CD14-positive monocyte (primary cell): ENCODE measurements at regions not wholly inside any gene's neighbourhood (a gene's known extent, or its start where the extent isn't known, plus 50 kb on each side); places are given as distances from the start of the nearest gene placed in this dataset.

ENCODE experiments used
- DNase-seq, 3 donors: peaks; one replicate each; pipeline ENCODE4 v3.0.0-alpha.2; 2011 to 2022
- H2AFZ ChIP-seq: 2 replicates; pipeline ENCODE4 v1.6.0; 2012; ENCODE audit warnings: mild to moderate bottlenecking, low read depth, low read length, inconsistent platforms; ENCODE audit not compliant: insufficient read depth, poor library complexity, severe bottlenecking
- H3K27ac ChIP-seq, 2 donors: 1 replicate in 1 of 2; 2 replicates in 1 of 2; pipeline ENCODE4 v1.5.1; 2012 to 2013; ENCODE audit warnings: low read length in 2 of 2, control low read depth in 1 of 2, inconsistent platforms in 1 of 2, low read depth in 1 of 2, mild to moderate bottlenecking in 1 of 2
- H3K27me3 ChIP-seq, 2 donors: one replicate each; pipeline versions ENCODE4 v1.6.0 to v1.6.1; 2011 to 2013; ENCODE audit warnings: low read length in 2 of 2; ENCODE audit not compliant: control insufficient read depth in 2 of 2, insufficient read depth in 2 of 2
- H3K36me3 ChIP-seq, 2 donors: replicated peaks in 1 of 2; 1 replicate in 1 of 2; 2 replicates in 1 of 2; pipeline versions ENCODE4 v1.5.1 to v1.6.1; 2012 to 2013; ENCODE audit warnings: low read length in 2 of 2, control low read depth in 1 of 2, inconsistent platforms in 1 of 2, mild to moderate bottlenecking in 1 of 2; ENCODE audit not compliant: insufficient read depth in 2 of 2, control insufficient read depth in 1 of 2
- H3K4me1 ChIP-seq, 2 donors: 1 replicate in 1 of 2; 2 replicates in 1 of 2; pipeline versions ENCODE4 v1.5.1 to v1.6.1; 2012 to 2013; ENCODE audit warnings: low read length in 2 of 2, control low read depth in 1 of 2, inconsistent platforms in 1 of 2, mild to moderate bottlenecking in 1 of 2, moderate library complexity in 1 of 2; ENCODE audit not compliant: insufficient read depth in 2 of 2, control insufficient read depth in 1 of 2
- H3K4me2 ChIP-seq: replicated peaks from 2 replicates; pipeline ENCODE3; 2012; ENCODE audit warnings: low read length, moderate library complexity, mild to moderate bottlenecking; ENCODE audit not compliant: poor library complexity, severe bottlenecking; ENCODE audit errors: extremely low read depth
- H3K4me3 ChIP-seq, 3 experiments: fragments of 200-600 bp in 1 of 3; sonication (generic) in 1 of 3; replicated peaks in 1 of 3; 1 replicate in 2 of 3; 2 replicates in 1 of 3; pipeline ENCODE4 v1.5.1; 2011 to 2013; ENCODE audit warnings: low read length in 3 of 3, mild to moderate bottlenecking in 3 of 3, control low read depth in 2 of 3, low read depth in 2 of 3, inconsistent platforms in 1 of 3, moderate library complexity in 1 of 3
- H3K79me2 ChIP-seq: 2 replicates; pipeline ENCODE4 v1.6.0; 2012; ENCODE audit warnings: mild to moderate bottlenecking, control low read depth, inconsistent platforms, low read length, moderate library complexity; ENCODE audit not compliant: insufficient read depth
- H3K9ac ChIP-seq: 2 replicates; pipeline ENCODE4 v1.6.0; 2017; ENCODE audit warnings: low read length, mild to moderate bottlenecking; ENCODE audit not compliant: insufficient read depth, poor library complexity, severe bottlenecking
- H3K9me3 ChIP-seq, 2 donors: replicated peaks in 1 of 2; 1 replicate in 1 of 2; 2 replicates in 1 of 2; pipeline versions ENCODE4 v1.5.1 to v1.6.1; 2012 to 2013; ENCODE audit warnings: low read length in 2 of 2, control low read depth in 1 of 2; ENCODE audit not compliant: control insufficient read depth in 1 of 2, insufficient read depth in 1 of 2
- H4K20me1 ChIP-seq: 2 replicates; pipeline ENCODE4 v1.6.0; 2012; ENCODE audit warnings: mild to moderate bottlenecking, low read length, control low read depth, moderate library complexity; ENCODE audit not compliant: insufficient read depth
- H3K27ac Mint-ChIP-seq, 7 donors: one replicate each; pipeline ENCODE4 v1.8.0; 2020; ENCODE audit warnings: mild to moderate bottlenecking in 7 of 7, mixed read lengths in 7 of 7, moderate library complexity in 6 of 7, inconsistent platforms in 2 of 7
- H3K27me3 Mint-ChIP-seq, 3 donors: one replicate each; pipeline ENCODE4 v1.8.0; 2021 to 2022; ENCODE audit warnings: low read depth in 3 of 3, mild to moderate bottlenecking in 3 of 3, mixed read lengths in 3 of 3, moderate library complexity in 3 of 3, inconsistent platforms in 1 of 3
- H3K36me3 Mint-ChIP-seq, 2 donors: one replicate each; pipeline ENCODE4 v1.8.0; 2020; ENCODE audit warnings: mixed read lengths in 2 of 2, inconsistent platforms in 1 of 2, mild to moderate bottlenecking in 1 of 2
- H3K4me1 Mint-ChIP-seq: one replicate; pipeline ENCODE4 v1.8.0; 2020; ENCODE audit warnings: mild to moderate bottlenecking, mixed read lengths
- H3K4me3 Mint-ChIP-seq, 2 donors: one replicate each; pipeline ENCODE4 v1.8.0; 2020; ENCODE audit warnings: mild to moderate bottlenecking in 2 of 2, mixed read lengths in 2 of 2, moderate library complexity in 1 of 2
- H3K9me3 Mint-ChIP-seq, 7 donors: one replicate each; pipeline ENCODE4 v1.8.0; 2020 to 2022; ENCODE audit warnings: mixed read lengths in 7 of 7, mild to moderate bottlenecking in 6 of 7, moderate library complexity in 6 of 7, inconsistent platforms in 2 of 7
- WGBS: methylation state at CpG from one replicate; pipeline ENCODE4 v1.1.5; 2013; ENCODE audit warnings: missing lambda C conversion rate; ENCODE audit not compliant: insufficient coverage; 5-methylcytosine and 5-hydroxymethylcytosine counted together
- intact Hi-C, 2 donors: fragments of 100-400 bp; cut with micrococcal nuclease; formaldehyde crosslinking; loops; one replicate each; pipeline versions ENCODE4 v1.15.0 to v1.15.1; 2023
- TF ChIP-seq, protein P1 (sequence below): fragments of 200-600 bp; IDR thresholded peaks from one replicate; pipeline ENCODE4 v1.8.0; 2022; ENCODE audit warnings: antibody characterized with exemption, mild to moderate bottlenecking

GRCh38 chr12:131332224-131332623 lies 378.5 kb downstream of the ADGRD1 start:
- no peaks in the 10 kb centered on the region for H3K36me3 Mint-ChIP-seq
- Histone ChIP-seq H3K4me3 (no peak overlapping the region), H3K27ac (no peak overlapping the region), H2AFZ (no peak overlapping the region), H3K36me3 (no peaks in the 10 kb centered on the region), H3K9me3 (no peaks in the 10 kb centered on the region), H3K27me3 (no peaks in the 10 kb centered on the region), H3K4me2 (no peak overlapping the region), H3K79me2 (no peaks in the 10 kb centered on the region), H4K20me1 (no peaks in the 10 kb centered on the region), H3K9ac (no peak overlapping the region), H3K4me1 (no peaks in the 10 kb centered on the region)
- H3K4me3 Mint-ChIP-seq: no peak overlapping the region
- TF ChIP-seq, protein P1, sequence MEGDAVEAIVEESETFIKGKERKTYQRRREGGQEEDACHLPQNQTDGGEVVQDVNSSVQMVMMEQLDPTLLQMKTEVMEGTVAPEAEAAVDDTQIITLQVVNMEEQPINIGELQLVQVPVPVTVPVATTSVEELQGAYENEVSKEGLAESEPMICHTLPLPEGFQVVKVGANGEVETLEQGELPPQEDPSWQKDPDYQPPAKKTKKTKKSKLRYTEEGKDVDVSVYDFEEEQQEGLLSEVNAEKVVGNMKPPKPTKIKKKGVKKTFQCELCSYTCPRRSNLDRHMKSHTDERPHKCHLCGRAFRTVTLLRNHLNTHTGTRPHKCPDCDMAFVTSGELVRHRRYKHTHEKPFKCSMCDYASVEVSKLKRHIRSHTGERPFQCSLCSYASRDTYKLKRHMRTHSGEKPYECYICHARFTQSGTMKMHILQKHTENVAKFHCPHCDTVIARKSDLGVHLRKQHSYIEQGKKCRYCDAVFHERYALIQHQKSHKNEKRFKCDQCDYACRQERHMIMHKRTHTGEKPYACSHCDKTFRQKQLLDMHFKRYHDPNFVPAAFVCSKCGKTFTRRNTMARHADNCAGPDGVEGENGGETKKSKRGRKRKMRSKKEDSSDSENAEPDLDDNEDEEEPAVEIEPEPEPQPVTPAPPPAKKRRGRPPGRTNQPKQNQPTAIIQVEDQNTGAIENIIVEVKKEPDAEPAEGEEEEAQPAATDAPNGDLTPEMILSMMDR: no peak
- DNase-seq: no peak
- no peak overlapping the region for H3K27ac Mint-ChIP-seq
- H3K9me3 Mint-ChIP-seq: peaks cover 0 to 6% (median 0%) of the 10 kb centered on the region in 7 donors
- H3K4me1 Mint-ChIP-seq: no peaks in the 10 kb centered on the region
- peaks cover 1 to 6% (median 6%) of the 10 kb centered on the region in 3 donors for H3K27me3 Mint-ChIP-seq
- intact Hi-C loops: no loop called here
- 73% methylated on average over 9 of the region's 12 CpGs for WGBS

DNA sequence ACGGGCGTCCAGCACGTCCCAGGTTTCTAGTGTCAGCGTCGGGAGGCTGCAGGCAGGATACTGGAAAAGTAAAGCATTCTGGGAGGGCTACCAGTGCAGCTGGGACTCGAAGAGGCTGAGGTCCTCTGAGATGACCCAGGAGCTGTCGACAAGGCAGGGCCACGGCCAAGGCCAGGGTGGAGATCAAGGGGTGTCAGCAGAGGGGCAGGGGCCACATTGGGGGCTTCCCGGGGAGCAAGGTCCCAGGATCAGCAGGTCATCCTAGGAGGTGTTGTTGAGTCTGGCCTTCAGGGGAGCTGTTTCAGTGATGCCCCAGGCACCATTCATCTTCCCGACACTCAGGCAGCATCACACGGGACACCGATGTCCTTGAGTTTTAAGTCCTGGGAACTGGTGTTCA lies 377.8 kb upstream of the SFSWAP start:
- no peak for DNase-seq
- Histone ChIP-seq H3K4me1 (no peaks in the 10 kb centered on the region), H3K4me2 (no peak overlapping the region), H3K9me3 (no peaks in the 10 kb centered on the region), H3K27me3 (no peaks in the 10 kb centered on the region), H3K36me3 (no peaks in the 10 kb centered on the region), H4K20me1 (no peaks in the 10 kb centered on the region), H3K27ac (no peak overlapping the region), H2AFZ (no peak overlapping the region), H3K79me2 (no peaks in the 10 kb centered on the region), H3K4me3 (no peak overlapping the region), H3K9ac (no peak overlapping the region)
- peaks cover 0 to 7% (median 0%) of the 10 kb centered on the region in 7 donors for H3K9me3 Mint-ChIP-seq
- H3K27me3 Mint-ChIP-seq: peaks cover 1 to 8% (median 5%) of the 10 kb centered on the region in 3 donors
- H3K4me3 Mint-ChIP-seq: no peak overlapping the region
- intact Hi-C loops: no loop called here
- no peaks in the 10 kb centered on the region for H3K4me1 Mint-ChIP-seq
- TF ChIP-seq, protein P1: no peak
- no peak overlapping the region for H3K27ac Mint-ChIP-seq
- H3K36me3 Mint-ChIP-seq: no peaks in the 10 kb centered on the region
- WGBS: 88% methylated on average over 11 of the region's 12 CpGs
